ENCODE measurements at regions not wholly inside any gene's neighbourhood (a gene's known extent, or its start where the extent isn't known, plus 50 kb on each side); places are given as distances from the start of the nearest gene placed in this dataset.

GRCh38 chrX:147343467-147343866 lies 528.9 kb upstream of the CXorf51A start:
- no peak for TF ChIP-seq CTCF (conservative IDR thresholded peaks at IDR 0.05)
- no peak for TF ChIP-seq EZH2 (IDR thresholded peaks at IDR 0.05; ENCODE audit: low read depth)

Measured in PC-9 (cell line).